Endodermal cell (in vitro differentiated cells): ENCODE measurements at regions not wholly inside any gene's neighbourhood (a gene's known extent, or its start where the extent isn't known, plus 50 kb on each side); places are given as distances from the start of the nearest gene placed in this dataset.

Experiments used
- DNase-seq: peaks from one replicate; pipeline ENCODE4 v3.0.0-alpha.2; 2017
- H3K27ac ChIP-seq: 2 replicates; pipeline ENCODE4 v1.5.1; 2013; ENCODE audit warnings: mild to moderate bottlenecking, low read depth, low read length, moderate library complexity
- H3K27me3 ChIP-seq: 2 replicates; pipeline ENCODE4 v1.6.1; 2013; ENCODE audit warnings: mild to moderate bottlenecking, low read length, moderate library complexity; ENCODE audit not compliant: insufficient read depth, control insufficient read depth, poor library complexity, severe bottlenecking
- H3K36me3 ChIP-seq: 2 replicates; pipeline ENCODE4 v1.7.0; 2013; ENCODE audit warnings: mild to moderate bottlenecking, low read length, moderate library complexity; ENCODE audit not compliant: control insufficient read depth, insufficient read depth
- H3K4me1 ChIP-seq: one replicate; pipeline ENCODE4 v1.7.0; 2013; ENCODE audit warnings: low read length; ENCODE audit not compliant: control insufficient read depth, insufficient read depth
- H3K4me3 ChIP-seq: 2 replicates; pipeline ENCODE4 v1.5.1; 2013; ENCODE audit warnings: mild to moderate bottlenecking, low read length, moderate library complexity
- H3K9ac ChIP-seq: 2 replicates; pipeline ENCODE4 v1.6.1; 2013; ENCODE audit warnings: mild to moderate bottlenecking, low read length, moderate library complexity; ENCODE audit not compliant: poor library complexity, severe bottlenecking; ENCODE audit errors: extremely low read depth
- H3K9me3 ChIP-seq: 2 replicates; pipeline ENCODE4 v1.6.1; 2013; ENCODE audit warnings: mild to moderate bottlenecking, low read length, moderate library complexity; ENCODE audit not compliant: control insufficient read depth
- H3K27ac Mint-ChIP-seq: 2 replicates; pipeline ENCODE4 v1.8.0; 2020; ENCODE audit warnings: mixed read lengths
- H3K27me3 Mint-ChIP-seq: 2 replicates; pipeline ENCODE4 v1.8.0; 2021; ENCODE audit warnings: mild to moderate bottlenecking, mixed read lengths; ENCODE audit not compliant: insufficient read depth
- H3K36me3 Mint-ChIP-seq: 2 replicates; pipeline ENCODE4 v1.8.0; 2020; ENCODE audit warnings: low read depth, mixed read lengths
- H3K4me1 Mint-ChIP-seq: 2 replicates; pipeline ENCODE4 v1.8.0; 2020; ENCODE audit warnings: mixed read lengths
- H3K4me3 Mint-ChIP-seq: 2 replicates; pipeline ENCODE4 v1.8.0; 2020; ENCODE audit warnings: mild to moderate bottlenecking, moderate library complexity, mixed read lengths
- H3K9me3 Mint-ChIP-seq: 2 replicates; pipeline ENCODE4 v1.8.0; 2020; ENCODE audit warnings: mild to moderate bottlenecking, mixed read lengths
- WGBS, 2 experiments: methylation state at CpG; one replicate each; pipeline versions ENCODE4 v1.1.5 to v1.1.7; 2013; ENCODE audit warnings: missing lambda C conversion rate in 2 of 2, mixed read lengths in 1 of 2; ENCODE audit not compliant: insufficient coverage in 1 of 2, insufficient read length in 1 of 2; 5-methylcytosine and 5-hydroxymethylcytosine counted together
- TF ChIP-seq, protein P1 (sequence below): fragments of 200-600 bp; sonication (generic); conservative IDR thresholded peaks from 2 replicates; pipeline ENCODE4 v1.5.0; 2021; ENCODE audit warnings: antibody characterized with exemption, mild to moderate bottlenecking

DNA sequence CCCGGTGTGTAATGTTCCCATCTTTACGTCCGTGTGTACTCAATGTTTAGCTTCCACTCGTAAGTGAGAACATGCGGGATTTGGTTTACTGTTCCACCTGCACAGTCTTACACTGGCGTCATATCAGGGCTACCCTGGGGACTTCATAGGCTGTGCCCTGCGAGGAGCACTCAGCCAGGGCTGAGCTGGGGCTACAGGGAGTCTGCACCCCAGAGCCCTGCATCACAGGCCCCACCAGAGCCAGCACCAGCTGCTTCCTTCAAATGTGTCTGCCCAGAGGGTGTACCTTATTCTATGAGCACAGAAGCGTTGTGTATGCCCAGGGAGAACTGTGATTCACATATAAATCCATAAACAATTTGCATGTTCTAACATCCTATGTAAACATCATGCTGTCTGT lies 277.1 kb downstream of the TCERG1L start:
- no peak for DNase-seq
- no peak overlapping the region for H3K4me3 Mint-ChIP-seq
- 89 to 92% methylated on average over 6 to 8 of the region's 8 CpGs for WGBS, 2 experiments
- no peaks in the 10 kb centered on the region for H3K9me3 Mint-ChIP-seq
- no peak overlapping the region for H3K27ac ChIP-seq
- H3K4me1 ChIP-seq = no peaks in the 10 kb centered on the region
- no peak overlapping the region for H3K27ac Mint-ChIP-seq
- no peaks in the 10 kb centered on the region for H3K27me3 Mint-ChIP-seq
- H3K9me3 ChIP-seq = no peaks in the 10 kb centered on the region
- no peaks in the 10 kb centered on the region for H3K27me3 ChIP-seq
- H3K4me3 ChIP-seq = no peak overlapping the region
- H3K36me3 ChIP-seq = no peaks in the 10 kb centered on the region
- no peak overlapping the region for H3K9ac ChIP-seq
- H3K4me1 Mint-ChIP-seq = peaks cover 16% of the 10 kb centered on the region
- TF ChIP-seq, protein P1, sequence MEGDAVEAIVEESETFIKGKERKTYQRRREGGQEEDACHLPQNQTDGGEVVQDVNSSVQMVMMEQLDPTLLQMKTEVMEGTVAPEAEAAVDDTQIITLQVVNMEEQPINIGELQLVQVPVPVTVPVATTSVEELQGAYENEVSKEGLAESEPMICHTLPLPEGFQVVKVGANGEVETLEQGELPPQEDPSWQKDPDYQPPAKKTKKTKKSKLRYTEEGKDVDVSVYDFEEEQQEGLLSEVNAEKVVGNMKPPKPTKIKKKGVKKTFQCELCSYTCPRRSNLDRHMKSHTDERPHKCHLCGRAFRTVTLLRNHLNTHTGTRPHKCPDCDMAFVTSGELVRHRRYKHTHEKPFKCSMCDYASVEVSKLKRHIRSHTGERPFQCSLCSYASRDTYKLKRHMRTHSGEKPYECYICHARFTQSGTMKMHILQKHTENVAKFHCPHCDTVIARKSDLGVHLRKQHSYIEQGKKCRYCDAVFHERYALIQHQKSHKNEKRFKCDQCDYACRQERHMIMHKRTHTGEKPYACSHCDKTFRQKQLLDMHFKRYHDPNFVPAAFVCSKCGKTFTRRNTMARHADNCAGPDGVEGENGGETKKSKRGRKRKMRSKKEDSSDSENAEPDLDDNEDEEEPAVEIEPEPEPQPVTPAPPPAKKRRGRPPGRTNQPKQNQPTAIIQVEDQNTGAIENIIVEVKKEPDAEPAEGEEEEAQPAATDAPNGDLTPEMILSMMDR = no peak
- H3K36me3 Mint-ChIP-seq = no peaks in the 10 kb centered on the region

- TF ChIP-seq, protein P1 = no peak
- H3K4me3 Mint-ChIP-seq = no peak overlapping the region
- Histone ChIP-seq H3K4me1 (no peaks in the 10 kb centered on the region), H3K4me3 (no peak overlapping the region), H3K9ac (no peak overlapping the region), H3K27me3 (no peaks in the 10 kb centered on the region), H3K36me3 (no peaks in the 10 kb centered on the region), H3K27ac (no peak overlapping the region), H3K9me3 (peaks cover under 1% of the 10 kb centered on the region)
- peaks cover 16% of the 10 kb centered on the region for H3K4me1 Mint-ChIP-seq
- no peak for DNase-seq
- H3K9me3 Mint-ChIP-seq = peaks cover 9% of the 10 kb centered on the region
- peaks cover 1% of the 10 kb centered on the region for H3K27me3 Mint-ChIP-seq
- peak overlapping the region; percentile 64 for H3K27ac Mint-ChIP-seq
- 71 to 74% methylated on average over 11 to 12 of the region's 12 CpGs for WGBS, 2 experiments
- no peaks in the 10 kb centered on the region for H3K36me3 Mint-ChIP-seq
These were observed 275.7 kb downstream of the TCERG1L start for GRCh38 chr10:131035779-131036178.

GRCh38 chr10:131038056-131038455 lies 273.5 kb downstream of the TCERG1L start:
- H3K4me3 ChIP-seq = no peak overlapping the region
- no peaks in the 10 kb centered on the region for H3K4me1 ChIP-seq
- Mint-ChIP-seq H3K9me3 (peaks cover 19% of the 10 kb centered on the region), H3K4me3 (no peak overlapping the region), H3K36me3 (no peaks in the 10 kb centered on the region), H3K4me1 (peaks cover 16% of the 10 kb centered on the region), H3K27ac (no peak overlapping the region), H3K27me3 (peaks cover 1% of the 10 kb centered on the region)
- TF ChIP-seq, protein P1 = no peak
- H3K9me3 ChIP-seq = peaks cover 8% of the 10 kb centered on the region
- WGBS, 2 experiments = 95 to 100% methylated on average over 3 to 6 of the region's 6 CpGs
- no peak overlapping the region for H3K9ac ChIP-seq
- no peaks in the 10 kb centered on the region for H3K36me3 ChIP-seq
- DNase-seq = no peak
- H3K27ac ChIP-seq = no peak overlapping the region
- H3K27me3 ChIP-seq = no peaks in the 10 kb centered on the region
